HG02938 (cell line): ENCODE measurements at regions not wholly inside any gene's neighbourhood (a gene's known extent, or its start where the extent isn't known, plus 50 kb on each side); places are given as distances from the start of the nearest gene placed in this dataset.

Experiments
- ATAC-seq: cut with Tn5 transposase; IDR thresholded peaks from one replicate; pipeline ENCODE4 v1.9.1; 2021; ENCODE audit warnings: mild to moderate bottlenecking, moderate library complexity; ENCODE audit not compliant: unreplicated experiment

- no peak for ATAC-seq
Observed at GRCh38 chr20:21901470-21902275, 196.2 kb downstream of the PAX1 start.

GRCh38 chr20:21900431-21900830 lies 195.0 kb downstream of the PAX1 start:
- ATAC-seq: no peak

GRCh38 chr20:21874921-21875320 lies 169.5 kb downstream of the PAX1 start:
- ATAC-seq: no peak

- no peak for ATAC-seq
Observed at GRCh38 chr20:21874127-21874526, 168.7 kb downstream of the PAX1 start.

DNA sequence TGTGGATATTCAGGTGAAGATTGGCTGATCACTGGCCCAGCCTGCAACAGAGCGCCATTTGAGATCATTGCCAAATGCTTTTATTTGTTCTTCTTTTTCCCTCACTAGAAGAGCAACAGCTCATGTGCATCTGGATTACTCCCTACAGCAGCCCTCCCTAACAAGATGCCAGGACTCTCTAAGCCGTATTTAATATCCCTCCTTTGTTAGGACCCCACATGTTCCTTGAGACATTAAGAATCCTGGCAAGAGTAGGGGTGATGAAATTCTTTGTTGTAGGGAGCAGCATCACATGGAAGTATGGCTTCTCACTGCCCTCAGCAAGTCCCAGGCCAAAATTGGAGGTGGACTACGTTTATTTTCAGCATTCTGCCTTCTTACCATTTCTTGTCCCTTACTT lies 167.8 kb downstream of the PAX1 start:
- ATAC-seq: no peak

DNA sequence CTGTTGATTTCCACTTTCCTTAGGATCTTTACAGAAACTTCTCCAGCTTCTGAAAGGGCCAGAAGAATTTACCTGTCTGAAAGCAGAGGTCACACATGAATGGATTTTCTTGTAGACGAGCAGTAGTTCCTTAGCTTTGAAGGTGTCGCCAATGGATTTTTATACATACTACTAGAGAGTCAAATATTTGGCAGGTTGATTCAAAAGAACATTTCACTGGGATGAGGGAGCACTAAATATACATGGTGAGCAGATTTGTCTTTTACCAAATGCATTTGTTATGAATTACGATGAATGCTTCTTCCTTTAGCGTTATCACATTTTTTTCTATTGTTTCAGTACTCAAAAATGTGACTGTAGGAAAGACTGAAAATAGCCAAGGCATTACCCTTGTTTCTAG lies 162.3 kb downstream of the PAX1 start:
- ATAC-seq: no peak

DNA sequence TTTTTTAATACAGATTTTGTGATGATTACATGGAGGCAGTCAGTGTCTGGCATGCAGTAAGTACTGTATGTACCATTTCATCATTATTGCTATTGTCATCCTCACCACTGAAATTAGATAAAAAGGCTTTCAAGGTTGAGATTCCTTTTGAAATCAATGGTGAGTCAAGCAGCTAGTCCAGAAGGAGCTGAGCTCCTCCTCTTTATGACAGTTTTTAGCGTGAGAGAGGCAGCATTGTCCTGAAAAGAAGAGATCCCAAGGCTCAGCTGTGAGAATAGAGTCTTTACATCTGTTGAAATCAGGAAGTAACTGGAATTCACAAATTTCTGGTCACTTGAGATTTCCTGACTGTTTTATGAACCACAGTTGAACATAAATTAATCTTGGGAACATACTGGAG lies 161.9 kb downstream of the PAX1 start:
- ATAC-seq: no peak

DNA sequence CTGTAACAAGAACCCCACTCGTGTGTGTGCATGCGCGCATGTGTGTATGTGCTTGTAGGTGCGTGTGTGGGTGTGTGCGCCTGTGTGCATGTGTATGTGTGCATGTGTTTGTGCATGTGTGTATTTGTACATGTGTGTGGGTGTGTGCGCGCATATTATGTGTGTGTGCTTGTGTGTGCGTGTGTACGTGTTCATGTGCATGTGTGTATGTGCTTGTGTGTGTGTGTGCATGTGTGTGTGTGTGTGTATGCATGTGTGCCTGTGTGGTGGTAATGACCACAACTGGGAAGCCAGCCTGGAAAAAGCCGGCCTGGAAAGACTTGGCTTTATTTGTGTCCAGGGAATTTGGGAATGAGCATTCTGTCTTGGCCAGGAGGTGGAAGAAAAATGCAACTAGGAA lies 157.5 kb downstream of the PAX1 start:
- no peak for ATAC-seq

GRCh38 chr20:21862259-21862946 lies 156.9 kb downstream of the PAX1 start:
- no peak for ATAC-seq

- ATAC-seq: no peak
Observed at GRCh38 chr20:21840991-21841390, 135.5 kb downstream of the PAX1 start.

DNA sequence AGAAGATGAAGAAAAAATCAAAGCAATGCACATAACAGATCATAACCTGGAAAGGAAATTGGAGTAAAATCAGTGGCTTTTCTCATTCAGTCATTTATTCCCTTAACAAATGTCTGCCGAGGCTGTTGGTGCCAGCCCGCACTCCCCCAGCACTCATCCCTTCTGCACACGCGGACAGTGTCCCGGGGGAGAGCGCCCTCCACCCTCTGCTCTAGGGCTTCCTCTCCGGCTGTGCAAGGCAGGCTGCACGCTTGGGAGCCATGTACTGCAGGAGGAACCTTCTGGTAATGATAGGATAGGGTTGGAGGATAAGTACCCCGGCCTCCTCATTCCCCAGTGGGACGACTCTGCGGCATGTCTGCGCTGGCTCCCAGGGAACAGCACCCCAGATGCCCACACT lies 134.5 kb downstream of the PAX1 start:
- no peak for ATAC-seq

- no peak for ATAC-seq
Observed at GRCh38 chr20:21836346-21836745, 130.9 kb downstream of the PAX1 start.

- no peak for ATAC-seq
Observed at GRCh38 chr20:21835042-21835441, 129.6 kb downstream of the PAX1 start.

DNA sequence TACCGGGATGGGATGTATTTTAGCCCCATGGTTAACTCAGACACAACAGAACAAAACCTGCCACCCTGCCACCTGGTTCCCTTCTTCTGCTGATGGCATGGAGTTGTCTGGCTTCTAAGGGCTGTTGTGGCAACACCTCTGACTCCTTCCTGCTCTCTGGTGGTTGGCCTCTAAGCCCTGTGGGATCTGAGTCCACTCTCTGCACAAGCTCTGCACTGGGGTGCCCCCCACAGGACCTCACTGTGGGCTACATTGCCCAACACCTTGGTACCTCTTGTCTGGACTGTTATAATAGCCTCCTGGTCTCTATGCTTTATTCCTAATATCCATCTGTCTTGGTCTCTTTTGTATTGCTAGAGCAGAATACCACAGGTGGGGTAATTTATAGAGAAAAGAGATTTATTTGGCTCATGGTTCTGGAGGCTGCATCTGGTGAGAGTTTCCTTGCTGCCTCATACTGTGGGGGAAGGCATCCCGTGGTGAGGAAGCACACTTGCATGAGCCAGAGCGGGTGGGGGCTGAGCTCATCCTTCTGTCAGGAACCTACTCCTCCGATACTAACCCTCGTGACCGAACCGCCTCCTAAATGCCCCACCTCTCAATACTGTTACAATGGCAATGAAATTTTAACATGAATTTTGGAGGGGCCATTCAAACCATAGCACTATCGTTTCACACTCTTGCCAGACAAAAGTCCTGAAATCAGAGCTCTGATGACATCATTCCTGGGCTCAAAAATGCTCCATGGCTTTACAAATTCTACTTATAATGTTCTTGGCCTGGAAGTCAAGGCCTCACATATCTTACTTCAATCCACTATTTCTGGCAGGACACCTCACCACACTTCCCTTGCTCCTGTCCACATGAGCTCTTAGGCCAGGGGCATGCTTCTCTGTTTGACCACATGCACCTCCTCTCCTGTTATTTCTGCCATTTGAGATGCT lies 127.2 kb downstream of the PAX1 start:
- no peak for ATAC-seq

DNA sequence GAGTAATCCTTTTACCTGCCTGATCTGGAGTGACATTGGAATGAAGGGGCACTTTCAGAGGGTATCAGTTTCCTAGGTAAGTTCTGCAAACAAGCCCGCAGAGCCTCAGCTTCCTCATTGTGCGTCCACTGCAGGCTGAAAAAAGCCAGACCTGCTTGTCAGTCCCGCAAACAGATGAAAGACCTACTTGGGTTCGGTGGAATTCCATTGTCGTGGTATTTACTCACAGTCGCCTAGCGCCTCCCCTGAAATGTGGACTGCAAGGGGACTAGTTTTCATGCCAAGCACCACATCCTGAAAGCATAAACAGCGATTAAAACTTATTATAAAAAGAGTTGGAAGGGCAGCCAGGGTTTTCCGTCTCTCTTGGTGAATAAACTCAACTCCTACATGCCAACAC lies 121.5 kb downstream of the PAX1 start:
- ATAC-seq: no peak

DNA sequence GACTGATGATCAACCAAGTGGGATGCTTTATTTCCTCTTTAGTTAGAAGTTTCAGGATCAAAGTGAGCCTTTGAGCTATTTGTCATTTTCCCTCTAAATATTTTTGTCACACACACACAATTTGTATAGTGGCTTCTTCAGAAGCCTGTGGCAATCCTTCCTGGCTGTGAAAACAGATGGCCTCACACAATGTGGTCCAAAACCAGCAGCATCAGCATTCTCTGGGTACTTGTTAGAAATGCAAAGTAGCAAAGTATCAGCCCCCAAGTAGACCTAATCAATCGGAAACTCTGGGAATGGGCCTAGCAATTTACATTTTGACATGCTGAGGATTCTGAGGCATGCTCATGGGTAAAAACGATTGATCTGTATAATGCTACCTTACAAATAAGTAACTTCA lies 115.9 kb downstream of the PAX1 start:
- ATAC-seq: no peak

GRCh38 chr20:21820688-21821087 lies 115.2 kb downstream of the PAX1 start:
- no peak for ATAC-seq

DNA sequence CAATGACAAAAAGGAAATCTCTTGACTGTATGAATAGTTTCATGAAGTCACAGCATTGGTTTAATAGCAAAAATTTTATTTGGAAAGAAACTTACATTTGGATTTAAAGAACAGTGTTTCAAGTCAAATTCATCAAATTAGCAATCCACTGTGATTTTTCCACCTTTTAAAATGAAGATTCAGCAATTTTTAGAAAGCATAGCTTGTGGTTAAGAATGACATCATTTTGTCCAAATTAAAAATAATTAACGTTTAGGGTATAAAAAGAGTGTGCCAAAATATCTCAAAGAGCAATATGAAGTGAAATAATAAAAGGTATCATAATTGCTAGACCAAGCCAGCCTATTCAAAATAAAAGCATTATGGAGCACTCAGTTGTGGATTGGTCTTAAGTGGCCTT lies 114.6 kb downstream of the PAX1 start:
- ATAC-seq: no peak

DNA sequence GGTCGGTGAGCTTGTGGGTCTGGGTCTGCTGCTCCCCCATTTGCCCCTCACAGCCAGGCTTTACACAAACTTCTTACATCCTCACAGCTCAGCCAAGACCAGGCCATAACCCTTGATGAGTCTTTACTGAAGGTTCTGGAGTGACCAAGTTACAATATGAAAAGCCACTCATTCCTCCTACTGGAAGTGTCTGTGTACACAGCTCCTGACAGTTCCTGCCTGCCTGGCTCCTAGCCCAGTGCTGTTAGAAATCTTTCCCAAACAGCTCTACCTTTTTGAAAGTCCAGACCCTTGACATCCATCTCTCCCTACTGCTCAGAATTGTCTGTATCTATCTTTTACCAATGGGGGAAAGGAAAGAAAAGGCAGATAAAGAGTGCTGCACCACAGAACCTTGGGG lies 106.9 kb downstream of the PAX1 start:
- no peak for ATAC-seq

DNA sequence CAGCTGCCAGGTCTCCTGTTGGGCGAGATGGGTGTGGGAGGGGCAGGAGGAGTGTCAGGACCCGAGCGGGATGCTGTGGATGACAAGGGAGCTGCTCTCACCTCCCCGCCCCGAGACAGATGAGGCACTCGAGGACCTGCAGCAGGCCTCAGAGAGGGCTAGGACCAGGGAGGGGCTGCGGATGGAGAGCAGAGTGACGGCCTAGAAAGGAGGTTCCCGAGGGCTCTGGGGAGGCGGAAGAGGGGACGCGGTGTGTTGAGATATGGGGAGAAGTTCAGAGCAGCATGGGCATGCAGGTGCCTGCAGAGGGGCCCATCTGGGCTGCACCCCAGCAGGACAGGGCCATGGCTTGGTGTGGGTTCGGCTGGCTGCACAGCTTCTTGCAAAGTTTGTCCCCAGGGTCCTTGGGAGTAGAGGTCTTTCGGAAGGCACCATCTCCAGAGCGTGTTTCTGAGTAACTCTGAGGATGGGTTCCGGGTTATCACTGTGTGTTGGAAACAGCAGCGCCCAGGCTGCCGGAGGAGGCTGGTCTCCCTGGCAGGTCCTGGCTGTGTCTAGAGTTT lies 104.6 kb downstream of the PAX1 start:
- no peak for ATAC-seq
